Neural progenitor cell (in vitro differentiated cells): ENCODE measurements at regions not wholly inside any gene's neighbourhood (a gene's known extent, or its start where the extent isn't known, plus 50 kb on each side); places are given as distances from the start of the nearest gene placed in this dataset.

Experiments used
- DNase-seq: peaks from one replicate; pipeline ENCODE4 v3.0.0-alpha.2; 2016; ENCODE audit warnings: low spot score
- H2AFZ ChIP-seq: fragments of 200-600 bp; sonication (generic); replicated peaks from 2 replicates; pipeline ENCODE4 v1.6.1; 2016; ENCODE audit warnings: antibody characterized with exemption
- H3F3A ChIP-seq: fragments of 200-600 bp; sonication (generic); 2 replicates; pipeline ENCODE4 v1.6.1; 2016; ENCODE audit warnings: antibody characterized with exemption, low read depth
- H3K27ac ChIP-seq: fragments of 200-600 bp; sonication (generic); 2 replicates; pipeline ENCODE4 v1.5.1; 2016; ENCODE audit warnings: mild to moderate bottlenecking
- H3K27me3 ChIP-seq: fragments of 200-600 bp; sonication (generic); 2 replicates; pipeline ENCODE4 v1.6.1; 2016; ENCODE audit warnings: mild to moderate bottlenecking, moderate library complexity
- H3K36me3 ChIP-seq: fragments of 200-600 bp; sonication (generic); 2 replicates; pipeline ENCODE4 v1.5.1; 2016
- H3K4me1 ChIP-seq: fragments of 200-600 bp; sonication (generic); 2 replicates; pipeline ENCODE4 v1.6.1; 2016; ENCODE audit warnings: mixed run types
- H3K4me2 ChIP-seq: fragments of 200-600 bp; sonication (generic); 2 replicates; pipeline ENCODE4 v1.6.1; 2016
- H3K4me3 ChIP-seq: fragments of 200-600 bp; sonication (generic); 2 replicates; pipeline ENCODE4 v1.5.1; 2016
- H3K79me2 ChIP-seq: fragments of 200-600 bp; sonication (generic); 2 replicates; pipeline ENCODE4 v1.6.1; 2016; ENCODE audit warnings: low read depth
- H3K9ac ChIP-seq: fragments of 200-600 bp; sonication (generic); 2 replicates; pipeline ENCODE4 v1.6.1; 2016
- H3K9me3 ChIP-seq: fragments of 200-600 bp; sonication (generic); 2 replicates; pipeline ENCODE4 v1.5.1; 2016; ENCODE audit warnings: low read depth
- H4K20me1 ChIP-seq: fragments of 200-600 bp; sonication (generic); 2 replicates; pipeline ENCODE4 v1.6.1; 2016; ENCODE audit warnings: low read depth
- H3K27ac Mint-ChIP-seq: 3 replicates; pipeline ENCODE4 v1.8.0; 2021; ENCODE audit warnings: mixed read lengths
- H3K27me3 Mint-ChIP-seq: 2 replicates; pipeline ENCODE4 v1.8.0; 2022; ENCODE audit warnings: low read depth, mild to moderate bottlenecking, inconsistent platforms, moderate library complexity, mixed read lengths; ENCODE audit not compliant: insufficient read depth
- H3K36me3 Mint-ChIP-seq: 3 replicates; pipeline ENCODE4 v1.8.0; 2021; ENCODE audit warnings: mixed read lengths
- H3K4me1 Mint-ChIP-seq: 3 replicates; pipeline ENCODE4 v1.8.0; 2021; ENCODE audit warnings: mixed read lengths
- H3K4me3 Mint-ChIP-seq: 3 replicates; pipeline ENCODE4 v1.8.0; 2021; ENCODE audit warnings: mild to moderate bottlenecking, moderate library complexity, mixed read lengths
- H3K9me3 Mint-ChIP-seq: 3 replicates; pipeline ENCODE4 v1.8.0; 2020; ENCODE audit warnings: mixed read lengths
- CTCF ChIP-seq: fragments of 200-600 bp; sonication (generic); IDR thresholded peaks from 2 replicates; pipeline ENCODE4 v1.5.1; 2017; ENCODE audit warnings: antibody characterized with exemption, mild to moderate bottlenecking
- EZH2 ChIP-seq: fragments of 200-600 bp; sonication (generic); IDR thresholded peaks from 2 replicates; pipeline ENCODE4 v1.6.1; 2017; ENCODE audit warnings: antibody characterized with exemption, mild to moderate bottlenecking, moderate library complexity
- EZH2phosphoT487 ChIP-seq: fragments of 200-600 bp; sonication (generic); IDR thresholded peaks from 2 replicates; pipeline ENCODE4 v1.6.1; 2017; ENCODE audit warnings: antibody characterized with exemption

DNA sequence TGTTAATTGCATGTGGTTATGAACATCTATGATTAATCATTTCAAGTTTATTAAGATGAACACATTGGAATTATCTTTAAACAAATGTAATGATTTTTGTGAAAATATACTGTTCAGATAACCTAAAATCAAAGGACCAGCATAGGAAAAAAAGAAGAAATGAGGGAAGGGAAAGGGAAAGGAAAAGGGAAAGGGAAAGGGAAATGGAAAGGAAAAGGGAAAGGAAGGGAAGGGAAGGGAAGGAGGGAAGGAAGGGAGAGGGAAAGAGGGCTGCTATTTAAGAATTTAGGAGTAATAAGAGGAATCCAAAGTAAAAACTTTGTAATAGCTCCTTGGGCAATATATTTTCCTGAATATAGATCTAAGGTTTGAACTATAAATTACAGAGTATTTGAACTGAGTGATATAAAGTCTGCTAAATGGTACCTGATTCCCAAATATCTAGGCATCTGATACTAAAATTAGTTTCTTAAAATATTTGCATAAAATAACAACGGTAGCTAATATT, 726.3 kb downstream of the EPHA4 start:
- DNase-seq, result no peak

DNA sequence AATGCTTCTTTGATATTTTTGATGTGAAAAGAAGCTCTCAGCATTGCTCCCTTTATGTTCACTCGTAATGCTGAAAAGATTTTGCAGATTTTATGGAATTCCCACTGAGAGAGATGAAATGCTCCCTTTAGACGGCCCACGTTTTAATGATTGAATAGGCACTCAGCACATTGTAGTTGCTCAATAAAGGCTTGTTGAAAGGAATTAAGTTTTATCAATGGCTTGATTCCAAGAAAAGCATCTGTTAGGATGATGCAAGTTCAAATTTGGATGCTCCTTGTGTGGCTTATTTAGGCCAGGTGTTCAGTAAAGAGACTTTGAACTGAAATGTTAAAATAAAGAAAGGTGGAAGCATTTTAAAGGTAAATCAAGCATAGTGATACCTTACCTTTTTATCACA, 725.1 kb downstream of the EPHA4 start:
- H3K27me3 Mint-ChIP-seq, result no peaks in the 10 kb centered on the region
- Histone ChIP-seq H3K4me1 (no peaks in the 10 kb centered on the region), H3K9me3 (no peaks in the 10 kb centered on the region), H3K36me3 (no peaks in the 10 kb centered on the region), H3K27me3 (no peaks in the 10 kb centered on the region), H2AFZ (no peak overlapping the region), H3F3A (no peaks in the 10 kb centered on the region), H3K4me2 (no peak overlapping the region), H3K27ac (no peak overlapping the region), H4K20me1 (no peaks in the 10 kb centered on the region), H3K79me2 (no peaks in the 10 kb centered on the region), H3K9ac (no peak overlapping the region), H3K4me3 (no peak overlapping the region)
- no peak for TF ChIP-seq EZH2phosphoT487
- TF ChIP-seq CTCF, result no peak
- TF ChIP-seq EZH2, result no peak
- no peak for DNase-seq
- no peak overlapping the region for H3K4me3 Mint-ChIP-seq
- H3K4me1 Mint-ChIP-seq, result peaks cover 7% of the 10 kb centered on the region
- H3K36me3 Mint-ChIP-seq, result no peaks in the 10 kb centered on the region
- H3K27ac Mint-ChIP-seq, result no peak overlapping the region
- peaks cover 4% of the 10 kb centered on the region for H3K9me3 Mint-ChIP-seq

More for the DNA sequence above, 726.3 kb downstream of the EPHA4 start:
- H3K79me2 ChIP-seq, result no peaks in the 10 kb centered on the region
- no peak overlapping the region for H3K4me2 ChIP-seq
- Mint-ChIP-seq H3K4me1 (peaks cover 11% of the 10 kb centered on the region), H3K36me3 (no peaks in the 10 kb centered on the region), H3K4me3 (no peak overlapping the region), H3K9me3 (peaks cover 4% of the 10 kb centered on the region), H3K27me3 (no peaks in the 10 kb centered on the region), H3K27ac (no peak overlapping the region)
- no peak overlapping the region for H3K27ac ChIP-seq
- H3K4me3 ChIP-seq, result no peak overlapping the region
- no peaks in the 10 kb centered on the region for H3K36me3 ChIP-seq
- no peaks in the 10 kb centered on the region for H3F3A ChIP-seq
- H2AFZ ChIP-seq, result no peak overlapping the region
- no peak for TF ChIP-seq CTCF
- TF ChIP-seq EZH2, result no peak
- TF ChIP-seq EZH2phosphoT487, result no peak
- no peak overlapping the region for H3K9ac ChIP-seq
- peaks cover 8% of the 10 kb centered on the region for H3K4me1 ChIP-seq
- no peaks in the 10 kb centered on the region for H3K9me3 ChIP-seq
- no peaks in the 10 kb centered on the region for H3K27me3 ChIP-seq
- no peaks in the 10 kb centered on the region for H4K20me1 ChIP-seq

GRCh38 chr2:220847589-220847988, 724.5 kb downstream of the EPHA4 start:
- no peak overlapping the region for H3K27ac ChIP-seq
- no peak overlapping the region for H3K4me3 Mint-ChIP-seq

More at GRCh38 chr2:220847589-220847988, 724.5 kb downstream of the EPHA4 start:
- H3K36me3 Mint-ChIP-seq, result no peaks in the 10 kb centered on the region
- Histone ChIP-seq H2AFZ (no peak overlapping the region), H3K4me2 (no peak overlapping the region), H3K9me3 (no peaks in the 10 kb centered on the region), H3K36me3 (no peaks in the 10 kb centered on the region), H3K9ac (no peak overlapping the region), H3K4me1 (no peaks in the 10 kb centered on the region), H3K4me3 (no peak overlapping the region), H3F3A (no peaks in the 10 kb centered on the region), H3K27me3 (no peaks in the 10 kb centered on the region), H3K79me2 (no peaks in the 10 kb centered on the region), H4K20me1 (no peaks in the 10 kb centered on the region)
- no peaks in the 10 kb centered on the region for H3K27me3 Mint-ChIP-seq
- peaks cover 7% of the 10 kb centered on the region for H3K4me1 Mint-ChIP-seq
- H3K27ac Mint-ChIP-seq, result no peak overlapping the region
- no peak for DNase-seq
- peaks cover 4% of the 10 kb centered on the region for H3K9me3 Mint-ChIP-seq
- TF ChIP-seq EZH2phosphoT487 (no peak), CTCF (no peak), EZH2 (no peak)
